ENCODE measurements at regions not wholly inside any gene's neighbourhood (a gene's known extent, or its start where the extent isn't known, plus 50 kb on each side); places are given as distances from the start of the nearest gene placed in this dataset.
A peak's percentile ranks its signal among the peaks of the same experiment; 100 is the strongest.

- no peak for DNase-seq
Measured at GRCh38 chr15:70488941-70489848, 274.2 kb downstream of the UACA start.

GRCh38 chr15:70488002-70488605, 275.3 kb downstream of the UACA start:
- DNase-seq, result no peak

- DNase-seq, result no peak
Measured at GRCh38 chr15:70487387-70487740, 276.0 kb downstream of the UACA start.

- peak; percentile 88 for DNase-seq
Measured at GRCh38 chr15:70486451-70487386, 276.6 kb downstream of the UACA start.

- no peak for DNase-seq
Measured at GRCh38 chr15:70486012-70486411, 277.3 kb downstream of the UACA start.

- DNase-seq, result no peak
Measured at GRCh38 chr15:70484993-70485392, 278.4 kb downstream of the UACA start.

- no peak for DNase-seq
Measured at GRCh38 chr15:70483513-70483912, 279.8 kb downstream of the UACA start.

GRCh38 chr15:70480196-70480856, 283.0 kb downstream of the UACA start:
- DNase-seq, result no peak

GRCh38 chr15:70479785-70480184, 283.6 kb downstream of the UACA start:
- DNase-seq, result no peak

- DNase-seq, result no peak
Measured at GRCh38 chr15:70479056-70479455, 284.3 kb downstream of the UACA start.

GRCh38 chr15:70478251-70478990, 284.9 kb downstream of the UACA start:
- no peak for DNase-seq

- no peak for DNase-seq
Measured at GRCh38 chr15:70477750-70478250, 285.6 kb downstream of the UACA start.

GRCh38 chr15:70476441-70476840, 286.9 kb downstream of the UACA start:
- no peak for DNase-seq

GRCh38 chr15:70475921-70476320, 287.4 kb downstream of the UACA start:
- DNase-seq, result no peak

GRCh38 chr15:70475407-70475781, 288.0 kb downstream of the UACA start:
- no peak for DNase-seq

GRCh38 chr15:70474471-70475406, 288.6 kb downstream of the UACA start:
- DNase-seq, result peak; percentile 76

GRCh38 chr15:70473581-70474370, 289.6 kb downstream of the UACA start:
- no peak for DNase-seq

GRCh38 chr15:70471517-70471916, 291.8 kb downstream of the UACA start:
- no peak for DNase-seq

GRCh38 chr15:70470556-70471191, 292.7 kb downstream of the UACA start:
- DNase-seq, result no peak

All from T1000 (cell line).